GM12878 (cell line): ENCODE measurements at regions not wholly inside any gene's neighbourhood (a gene's known extent, or its start where the extent isn't known, plus 50 kb on each side); places are given as distances from the start of the nearest gene placed in this dataset.
A peak's percentile ranks its signal among the peaks of the same experiment; 100 is the strongest.

Experiments used
- BRCA1 ChIP-seq: IDR thresholded peaks from 2 replicates; pipeline ENCODE4 v1.6.1; 2011; ENCODE audit warnings: low read depth, low read length, improper control_type of control experiment
- CBFB ChIP-seq: IDR thresholded peaks from 2 replicates; pipeline ENCODE4 v1.6.1; 2016; ENCODE audit warnings: antibody characterized with exemption, low read depth
- CBX5 ChIP-seq: sonication (generic); IDR thresholded peaks from 2 replicates; pipeline ENCODE4 v1.6.1; 2016; ENCODE audit warnings: low read depth, moderate library complexity, mild to moderate bottlenecking, inconsistent platforms
- E4F1 ChIP-seq: fragments of 450-650 bp; IDR thresholded peaks from 2 replicates; pipeline ENCODE4 v1.6.1; 2018; ENCODE audit warnings: borderline replicate concordance, mild to moderate bottlenecking; ENCODE audit not compliant: partially characterized antibody
- EED ChIP-seq: sonication (generic); IDR thresholded peaks from 2 replicates; pipeline ENCODE4 v1.6.1; 2016; ENCODE audit warnings: antibody characterized with exemption, low read depth
- ETV6 ChIP-seq, 2 experiments: fragments of 450-650 bp in 1 of 2; IDR thresholded peaks in 1 of 2; conservative IDR thresholded peaks in 1 of 2; 2 replicates each; pipeline ENCODE4 v1.6.1; 2014; ENCODE audit warnings: antibody characterized with exemption in 1 of 2, borderline replicate concordance in 1 of 2, low read depth in 1 of 2, mild to moderate bottlenecking in 1 of 2, moderate library complexity in 1 of 2
- FOXM1 ChIP-seq: IDR thresholded peaks from 2 replicates; pipeline ENCODE4 v1.6.1; 2012; ENCODE audit warnings: low read depth, mild to moderate bottlenecking, inconsistent platforms, low read length, moderate library complexity
- GATAD2B ChIP-seq: fragments of 450-650 bp; conservative IDR thresholded peaks from 2 replicates; pipeline ENCODE4 v1.6.1; 2017; ENCODE audit warnings: low read depth, mild to moderate bottlenecking, moderate library complexity
- IRF4 ChIP-seq: IDR thresholded peaks from 2 replicates; pipeline ENCODE4 v1.6.1; 2011; ENCODE audit warnings: low read depth, low read length
- NBN ChIP-seq: fragments of 450-650 bp; IDR thresholded peaks from 2 replicates; pipeline ENCODE4 v1.6.1; 2016
- NFIC ChIP-seq: IDR thresholded peaks from 2 replicates; pipeline ENCODE4 v1.6.1; 2012; ENCODE audit warnings: low read depth, mild to moderate bottlenecking, inconsistent platforms, low read length, moderate library complexity
- NFYA ChIP-seq: IDR thresholded peaks from 2 replicates; pipeline ENCODE4 v1.6.1; 2011; ENCODE audit warnings: low read depth, mild to moderate bottlenecking, low read length, improper control_type of control experiment, borderline replicate concordance
- NR2F1 ChIP-seq: fragments of 450-650 bp; conservative IDR thresholded peaks from 2 replicates; pipeline ENCODE4 v1.6.1; 2017; ENCODE audit warnings: mild to moderate bottlenecking
- PAX8 ChIP-seq: fragments of 450-650 bp; IDR thresholded peaks from 2 replicates; pipeline ENCODE4 v1.6.1; 2017; ENCODE audit warnings: mild to moderate bottlenecking, moderate library complexity
- PML ChIP-seq: IDR thresholded peaks from 2 replicates; pipeline ENCODE4 v1.6.1; 2012; ENCODE audit warnings: low read length, inconsistent platforms
- TAF1 ChIP-seq: IDR thresholded peaks from 2 replicates; pipeline ENCODE4 v1.6.1; 2011; ENCODE audit warnings: mild to moderate bottlenecking, low read depth, low read length, borderline replicate concordance
- TBL1XR1 ChIP-seq: IDR thresholded peaks from 2 replicates; pipeline ENCODE4 v1.6.1; 2012; ENCODE audit warnings: low read depth, low read length, improper control_type of control experiment
- TCF3 ChIP-seq: IDR thresholded peaks from 2 replicates; pipeline ENCODE4 v1.6.1; 2012; ENCODE audit warnings: low read depth, mild to moderate bottlenecking, low read length, borderline replicate concordance; ENCODE audit not compliant: insufficient read depth
- USF2 ChIP-seq: IDR thresholded peaks from 2 replicates; pipeline ENCODE4 v1.6.1; 2011; ENCODE audit warnings: low read depth, low read length, improper control_type of control experiment, borderline replicate concordance
- ZNF384 ChIP-seq: IDR thresholded peaks from 2 replicates; pipeline ENCODE4 v1.6.1; 2012; ENCODE audit warnings: low read depth, mild to moderate bottlenecking, low read length, improper control_type of control experiment, borderline replicate concordance
- ZNF622 ChIP-seq: fragments of 450-650 bp; IDR thresholded peaks from 2 replicates; pipeline ENCODE4 v1.6.1; 2017; ENCODE audit warnings: mild to moderate bottlenecking, inconsistent platforms
- ZZZ3 ChIP-seq: IDR thresholded peaks from 2 replicates; pipeline ENCODE4 v1.6.1; 2011; ENCODE audit warnings: low read depth; ENCODE audit not compliant: control insufficient read depth, insufficient read length
- TF ChIP-seq, protein P1 (sequence below): IDR thresholded peaks from 2 replicates; pipeline ENCODE4 v1.6.1; 2012; ENCODE audit warnings: improper control_type of control experiment, low read depth, low read length; ENCODE audit not compliant: insufficient replicate concordance
- TF ChIP-seq, protein P2 (sequence below): fragments of 450-650 bp; IDR thresholded peaks from 2 replicates; pipeline ENCODE4 v1.6.1; 2014; ENCODE audit warnings: mild to moderate bottlenecking

DNA sequence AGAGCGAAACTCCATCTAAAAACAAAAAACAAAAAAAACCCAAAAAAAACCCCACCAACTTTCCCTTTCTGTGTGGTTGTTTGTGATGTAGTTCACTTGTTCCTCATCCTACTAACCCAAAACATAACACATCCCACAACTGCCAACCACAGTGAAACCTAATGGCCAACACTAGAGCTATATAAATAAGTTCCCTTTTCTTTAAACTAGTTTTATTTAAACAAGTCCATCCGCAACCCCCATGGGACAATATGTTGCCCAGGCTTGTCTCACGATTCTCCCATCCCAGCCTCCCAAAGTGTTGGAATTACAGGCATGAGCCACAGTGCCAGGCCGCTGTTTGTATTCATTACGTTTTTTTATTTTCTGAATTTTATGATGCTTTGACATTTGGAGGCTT, 71.2 kb upstream of the ADGRE5 start (continued):
- TF ChIP-seq ETV6 (conservative IDR thresholded peaks at IDR 0.05 in 1 of 2, IDR thresholded peaks at IDR 0.05 in 1 of 2; ENCODE audit: borderline replicate concordance in 1 of 2, low read depth in 1 of 2) = no peak
- TF ChIP-seq, protein P1, sequence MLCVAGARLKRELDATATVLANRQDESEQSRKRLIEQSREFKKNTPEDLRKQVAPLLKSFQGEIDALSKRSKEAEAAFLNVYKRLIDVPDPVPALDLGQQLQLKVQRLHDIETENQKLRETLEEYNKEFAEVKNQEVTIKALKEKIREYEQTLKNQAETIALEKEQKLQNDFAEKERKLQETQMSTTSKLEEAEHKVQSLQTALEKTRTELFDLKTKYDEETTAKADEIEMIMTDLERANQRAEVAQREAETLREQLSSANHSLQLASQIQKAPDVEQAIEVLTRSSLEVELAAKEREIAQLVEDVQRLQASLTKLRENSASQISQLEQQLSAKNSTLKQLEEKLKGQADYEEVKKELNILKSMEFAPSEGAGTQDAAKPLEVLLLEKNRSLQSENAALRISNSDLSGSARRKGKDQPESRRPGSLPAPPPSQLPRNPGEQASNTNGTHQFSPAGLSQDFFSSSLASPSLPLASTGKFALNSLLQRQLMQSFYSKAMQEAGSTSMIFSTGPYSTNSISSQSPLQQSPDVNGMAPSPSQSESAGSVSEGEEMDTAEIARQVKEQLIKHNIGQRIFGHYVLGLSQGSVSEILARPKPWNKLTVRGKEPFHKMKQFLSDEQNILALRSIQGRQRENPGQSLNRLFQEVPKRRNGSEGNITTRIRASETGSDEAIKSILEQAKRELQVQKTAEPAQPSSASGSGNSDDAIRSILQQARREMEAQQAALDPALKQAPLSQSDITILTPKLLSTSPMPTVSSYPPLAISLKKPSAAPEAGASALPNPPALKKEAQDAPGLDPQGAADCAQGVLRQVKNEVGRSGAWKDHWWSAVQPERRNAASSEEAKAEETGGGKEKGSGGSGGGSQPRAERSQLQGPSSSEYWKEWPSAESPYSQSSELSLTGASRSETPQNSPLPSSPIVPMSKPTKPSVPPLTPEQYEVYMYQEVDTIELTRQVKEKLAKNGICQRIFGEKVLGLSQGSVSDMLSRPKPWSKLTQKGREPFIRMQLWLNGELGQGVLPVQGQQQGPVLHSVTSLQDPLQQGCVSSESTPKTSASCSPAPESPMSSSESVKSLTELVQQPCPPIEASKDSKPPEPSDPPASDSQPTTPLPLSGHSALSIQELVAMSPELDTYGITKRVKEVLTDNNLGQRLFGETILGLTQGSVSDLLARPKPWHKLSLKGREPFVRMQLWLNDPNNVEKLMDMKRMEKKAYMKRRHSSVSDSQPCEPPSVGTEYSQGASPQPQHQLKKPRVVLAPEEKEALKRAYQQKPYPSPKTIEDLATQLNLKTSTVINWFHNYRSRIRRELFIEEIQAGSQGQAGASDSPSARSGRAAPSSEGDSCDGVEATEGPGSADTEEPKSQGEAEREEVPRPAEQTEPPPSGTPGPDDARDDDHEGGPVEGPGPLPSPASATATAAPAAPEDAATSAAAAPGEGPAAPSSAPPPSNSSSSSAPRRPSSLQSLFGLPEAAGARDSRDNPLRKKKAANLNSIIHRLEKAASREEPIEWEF = no peak
- peak; percentile 82 for TF ChIP-seq NFIC
- no peak for TF ChIP-seq CBX5
- TF ChIP-seq BRCA1 = no peak
- no peak for TF ChIP-seq NFYA
- TF ChIP-seq USF2 = no peak
- no peak for TF ChIP-seq TBL1XR1
- no peak for TF ChIP-seq PML
- TF ChIP-seq GATAD2B = 0 out of 2 replicates have a peak, but pooled peaks have one; percentile 59
- TF ChIP-seq ZNF622 = no peak
- TF ChIP-seq FOXM1 = peak; percentile 46; the same call in 1 of the 2 replicates
- TF ChIP-seq NR2F1 = 0 out of 2 replicates have a peak, but pooled peaks have one; percentile 45
- no peak for TF ChIP-seq TCF3
- TF ChIP-seq NBN = peak; percentile 78; the same call in 1 of the 2 replicates
- TF ChIP-seq ZNF384 = peak; percentile 63
- TF ChIP-seq PAX8 = no peak
- no peak for TF ChIP-seq ZZZ3
- 0 out of 2 replicates have a peak, but pooled peaks have one; percentile 39 for TF ChIP-seq CBFB
- TF ChIP-seq E4F1 = no peak
- TF ChIP-seq, protein P2, sequence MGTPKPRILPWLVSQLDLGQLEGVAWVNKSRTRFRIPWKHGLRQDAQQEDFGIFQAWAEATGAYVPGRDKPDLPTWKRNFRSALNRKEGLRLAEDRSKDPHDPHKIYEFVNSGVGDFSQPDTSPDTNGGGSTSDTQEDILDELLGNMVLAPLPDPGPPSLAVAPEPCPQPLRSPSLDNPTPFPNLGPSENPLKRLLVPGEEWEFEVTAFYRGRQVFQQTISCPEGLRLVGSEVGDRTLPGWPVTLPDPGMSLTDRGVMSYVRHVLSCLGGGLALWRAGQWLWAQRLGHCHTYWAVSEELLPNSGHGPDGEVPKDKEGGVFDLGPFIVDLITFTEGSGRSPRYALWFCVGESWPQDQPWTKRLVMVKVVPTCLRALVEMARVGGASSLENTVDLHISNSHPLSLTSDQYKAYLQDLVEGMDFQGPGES = no peak
- peak; percentile 48; the same call in 1 of the 2 replicates for TF ChIP-seq EED
- TF ChIP-seq TAF1 = no peak
- TF ChIP-seq IRF4 = no peak
